Endothelial cell of umbilical vein (primary cell): ENCODE measurements at regions not wholly inside any gene's neighbourhood (a gene's known extent, or its start where the extent isn't known, plus 50 kb on each side); places are given as distances from the start of the nearest gene placed in this dataset.

ENCODE experiments used
- BruUV-seq: library from RNA; stranded (reverse); fragments of 400-500 nt; replicated peaks from 2 replicates; lab custom pipeline; 2021; lab: Mats Ljungman, UMichigan
- CTCF ChIA-PET: fragments of 300-600, 350-600 bp; sonication (Branson Sonifier 250); formaldehyde crosslinking; loops from one replicate; lab custom pipeline; 2021; ENCODE audit warnings: antibody characterized with exemption, inconsistent platforms; lab: Charles Lee
- POLR2A ChIA-PET: fragments of 300-600, 350-600 bp; sonication (Branson Sonifier 250); formaldehyde crosslinking; loops from one replicate; lab custom pipeline; 2021; ENCODE audit warnings: antibody characterized with exemption, inconsistent platforms; lab: Charles Lee
- DNase-seq: peaks from one replicate; pipeline ENCODE4 v3.0.0-alpha.2; 2011; ENCODE audit warnings: low read depth, low spot score
- FAIRE-seq: peaks from 2 replicates; lab custom pipeline; 2011; peaks lifted over from hg19 to GRCh38; lab: Jason Lieb, UNC
- H2AFZ ChIP-seq: 2 replicates; pipeline ENCODE4 v1.6.0; 2012; ENCODE audit warnings: low read depth, low read length, control low read depth, inconsistent platforms
- H3K27ac ChIP-seq: 2 replicates; pipeline ENCODE4 v1.5.1; 2011; ENCODE audit warnings: low read depth, mild to moderate bottlenecking, control low read depth, low read length, moderate library complexity; ENCODE audit not compliant: insufficient read depth
- H3K27me3 ChIP-seq, 2 experiments: 2 replicates each; pipeline versions ENCODE4 v1.6.0 to v1.6.1; 2011; ENCODE audit warnings: low read length in 2 of 2, mixed read lengths in 1 of 2; ENCODE audit not compliant: control insufficient read depth in 2 of 2, insufficient read depth in 2 of 2
- H3K36me3 ChIP-seq, 2 experiments: 2 replicates in 1 of 2; 3 replicates in 1 of 2; pipeline ENCODE4 v1.5.1; 2011; ENCODE audit warnings: low read length in 2 of 2, mild to moderate bottlenecking in 1 of 2, moderate library complexity in 1 of 2; ENCODE audit not compliant: control insufficient read depth in 2 of 2, insufficient read depth in 2 of 2; ENCODE audit errors: extremely low read depth in 1 of 2
- H3K4me1 ChIP-seq: 3 replicates; pipeline ENCODE4 v1.5.1; 2011; ENCODE audit warnings: mild to moderate bottlenecking, low read length; ENCODE audit not compliant: control insufficient read depth, insufficient read depth; ENCODE audit errors: extremely low read depth
- H3K4me2 ChIP-seq: 2 replicates; pipeline ENCODE4 v1.6.1; 2011; ENCODE audit warnings: low read length, control low read depth, mixed read lengths; ENCODE audit not compliant: insufficient read depth
- H3K4me3 ChIP-seq, 3 experiments: fragments of 200-600 bp in 1 of 3; sonication (generic), shearing (Covaris generic) in 1 of 3; replicated peaks in 1 of 3; 2 replicates each; pipeline ENCODE4 v1.5.1; 2011 to 2016; ENCODE audit warnings: control low read depth in 3 of 3, low read length in 3 of 3, mild to moderate bottlenecking in 2 of 3, inconsistent platforms in 1 of 3, low read depth in 1 of 3, moderate library complexity in 1 of 3; ENCODE audit not compliant: insufficient read depth in 1 of 3
- H3K79me2 ChIP-seq: 2 replicates; pipeline ENCODE4 v1.6.0; 2012; ENCODE audit warnings: low read length, inconsistent platforms; ENCODE audit not compliant: control insufficient read depth, insufficient read depth
- H3K9ac ChIP-seq: replicated peaks from 2 replicates; pipeline ENCODE3; 2011; ENCODE audit warnings: low read length, control low read depth; ENCODE audit not compliant: insufficient read depth; ENCODE audit errors: extremely low read depth
- H3K9me1 ChIP-seq: replicated peaks from 3 replicates; pipeline ENCODE4 v1.6.0; 2011; ENCODE audit warnings: mild to moderate bottlenecking, low read length; ENCODE audit not compliant: control insufficient read depth, insufficient read depth; ENCODE audit errors: extremely low read depth
- H3K9me3 ChIP-seq: replicated peaks from 2 replicates; pipeline ENCODE4 v1.5.1; 2012; ENCODE audit warnings: low read length, inconsistent platforms; ENCODE audit not compliant: control insufficient read depth, insufficient read depth
- H4K20me1 ChIP-seq: replicated peaks from 2 replicates; pipeline ENCODE3; 2011; ENCODE audit warnings: mild to moderate bottlenecking, low read length; ENCODE audit not compliant: control insufficient read depth, insufficient read depth; ENCODE audit errors: extremely low read depth
- CTCF ChIP-seq, 2 donors: IDR thresholded peaks; 1 replicate in 1 of 2; 2 replicates in 1 of 2; pipeline ENCODE4 v1.5.1; 2011; ENCODE audit warnings: low read length in 2 of 2, mild to moderate bottlenecking in 2 of 2, moderate library complexity in 2 of 2, control low read depth in 1 of 2, inconsistent platforms in 1 of 2, low read depth in 1 of 2; ENCODE audit not compliant: insufficient read depth in 1 of 2; ENCODE audit errors: extremely low read depth in 1 of 2
- EZH2 ChIP-seq: IDR thresholded peaks from 2 replicates; pipeline ENCODE4 v1.6.1; 2012; ENCODE audit warnings: borderline replicate concordance, low read depth, mild to moderate bottlenecking, moderate library complexity, low read length, inconsistent platforms; ENCODE audit not compliant: severe bottlenecking
- FOS ChIP-seq: IDR thresholded peaks from 2 replicates; pipeline ENCODE4 v1.6.1; 2011; ENCODE audit warnings: mild to moderate bottlenecking, low read length, moderate library complexity, borderline replicate concordance; ENCODE audit not compliant: insufficient read depth
- GATA2 ChIP-seq: IDR thresholded peaks from 2 replicates; pipeline ENCODE4 v1.7.0; 2011; ENCODE audit warnings: low read depth, mild to moderate bottlenecking, moderate library complexity, mixed read lengths, low read length; ENCODE audit not compliant: insufficient read length, insufficient read depth
- JUN ChIP-seq: IDR thresholded peaks from 2 replicates; pipeline ENCODE4 v1.6.1; 2011; ENCODE audit warnings: borderline replicate concordance, low read depth; ENCODE audit not compliant: insufficient read length, insufficient read depth
- MAX ChIP-seq: IDR thresholded peaks from 2 replicates; pipeline ENCODE4 v1.6.1; 2011; ENCODE audit not compliant: insufficient read depth, insufficient read length
- MYC ChIP-seq: IDR thresholded peaks from one replicate; pipeline ENCODE4 v1.6.1; 2011; ENCODE audit warnings: mild to moderate bottlenecking, low read depth, low read length
- POLR2A ChIP-seq: IDR thresholded peaks from 2 replicates; pipeline ENCODE4 v1.6.1; 2012; ENCODE audit warnings: low read depth, mild to moderate bottlenecking, control low read depth, low read length
- POLR2AphosphoS5 ChIP-seq: IDR thresholded peaks from 2 replicates; pipeline ENCODE4 v1.6.1; 2012; ENCODE audit warnings: low read depth, mild to moderate bottlenecking, control low read depth, low read length, moderate library complexity; ENCODE audit not compliant: insufficient read depth
- dilution Hi-C: fragments of 300-500 bp; cut with MboI; formaldehyde crosslinking; loops from one replicate; pipeline ENCODE4 v1.15.0; 2019; ENCODE audit warnings: low sequenced_read_pairs; ENCODE audit not compliant: extremely low pct_ligation_motif_present
- intact Hi-C: fragments of 100-400 bp; cut with micrococcal nuclease; formaldehyde crosslinking; loops from one replicate; pipeline ENCODE4 v1.10.0; 2022

- ChIA-PET POLR2A (no interaction called here), CTCF (no interaction called here)
- intact Hi-C loops (no loop called here), dilution Hi-C loops (no loop called here)
- Histone ChIP-seq H3K36me3 (no peaks in the 10 kb centered on the region), H3K27me3 (no peaks in the 10 kb centered on the region), H2AFZ (no peak overlapping the region), H3K27ac (no peak overlapping the region), H3K4me3 (no peak overlapping the region), H3K4me1 (no peaks in the 10 kb centered on the region), H3K9me3 (no peaks in the 10 kb centered on the region), H3K9me1 (no peaks in the 10 kb centered on the region), H3K79me2 (no peaks in the 10 kb centered on the region), H4K20me1 (no peaks in the 10 kb centered on the region), H3K9ac (no peak overlapping the region), H3K4me2 (no peak overlapping the region)
- no peak for TF ChIP-seq GATA2
- TF ChIP-seq FOS: no peak
- DNase-seq (no peak), FAIRE-seq (no peak)
- BruUV-seq: no TSS peak
These were observed 77.1 kb downstream of the SLC2A10 start for GRCh38 chr20:46786566-46786965.

GRCh38 chr20:46787991-46788762 lies 78.7 kb downstream of the SLC2A10 start:
- CTCF ChIA-PET: no interaction called here
- no peak overlapping the region for H3K4me2 ChIP-seq
- BruUV-seq: no TSS peak

More at GRCh38 chr20:46787991-46788762, 78.7 kb downstream of the SLC2A10 start:
- Histone ChIP-seq H3K9ac (no peak overlapping the region), H3K79me2 (no peaks in the 10 kb centered on the region), H3K9me3 (no peaks in the 10 kb centered on the region), H3K9me1 (no peaks in the 10 kb centered on the region), H3K27ac (no peak overlapping the region), H3K27me3 (no peaks in the 10 kb centered on the region), H2AFZ (no peak overlapping the region), H3K4me1 (no peaks in the 10 kb centered on the region), H4K20me1 (no peaks in the 10 kb centered on the region), H3K36me3 (no peaks in the 10 kb centered on the region), H3K4me3 (no peak overlapping the region)
- no peak for TF ChIP-seq GATA2
- no peak for TF ChIP-seq EZH2
- TF ChIP-seq JUN: no peak
- no peak for TF ChIP-seq MAX
- TF ChIP-seq POLR2A: no peak
- no peak for TF ChIP-seq CTCF (IDR thresholded peaks at IDR 0.05; ENCODE audit: extremely low read depth in 1 of 2, insufficient read depth in 1 of 2, low read depth in 1 of 2, low read length in 2 of 2)
- TF ChIP-seq MYC: no peak
- no peak for TF ChIP-seq POLR2AphosphoS5
- TF ChIP-seq FOS: no peak
- FAIRE-seq: no peak
- dilution Hi-C loops: no loop called here
- intact Hi-C loops: no loop called here
- no peak for DNase-seq
- POLR2A ChIA-PET: no interaction called here
